Mucosa of descending colon (tissue), 3 donors: ENCODE measurements at regions not wholly inside any gene's neighbourhood (a gene's known extent, or its start where the extent isn't known, plus 50 kb on each side); places are given as distances from the start of the nearest gene placed in this dataset.

Experiments used
- ATAC-seq: fragments of 200-7000 bp; cut with Tn5 transposase; one replicate; pipeline ENCODE4 v1.9.1; 2020; ENCODE audit warnings: mild to moderate bottlenecking, moderate library complexity
- DNase-seq, 3 donors: peaks; one replicate each; pipeline ENCODE4 v3.0.0-alpha.2; 2020
- H3K36me3 ChIP-seq: fragments of 200-600 bp; one replicate; pipeline ENCODE4 v1.8.0; 2021; ENCODE audit warnings: low read depth, mild to moderate bottlenecking
- H3K4me1 ChIP-seq: fragments of 200-600 bp; one replicate; pipeline ENCODE4 v1.8.0; 2021; ENCODE audit warnings: low read depth, mild to moderate bottlenecking
- H3K4me3 ChIP-seq: fragments of 200-600 bp; one replicate; pipeline ENCODE4 v1.8.0; 2021; ENCODE audit warnings: mild to moderate bottlenecking
- H3K9me3 ChIP-seq: fragments of 200-600 bp; one replicate; pipeline ENCODE4 v1.8.0; 2021; ENCODE audit warnings: mild to moderate bottlenecking
- intact Hi-C, 2 donors: fragments of 100-400 bp; cut with DNase I in 1 of 2; cut with micrococcal nuclease in 1 of 2; formaldehyde crosslinking; loops; one replicate each; pipeline versions ENCODE4 v1.11.0 to v1.11.1; 2022; cut with DNase I, micrococcal nuclease
- TF ChIP-seq, protein P1 (sequence below): fragments of 200-600 bp; IDR thresholded peaks from one replicate; pipeline ENCODE4 v1.8.0; 2022; ENCODE audit warnings: antibody characterized with exemption, mild to moderate bottlenecking
- donor health status: DM: no; HTN: no; CAD: no; lungs with moderate emphysema.
- donor health status: DM: no; HTN: no; CAD: no.
- donor health status: DM: no; HTN: yes; CAD: no.

DNA sequence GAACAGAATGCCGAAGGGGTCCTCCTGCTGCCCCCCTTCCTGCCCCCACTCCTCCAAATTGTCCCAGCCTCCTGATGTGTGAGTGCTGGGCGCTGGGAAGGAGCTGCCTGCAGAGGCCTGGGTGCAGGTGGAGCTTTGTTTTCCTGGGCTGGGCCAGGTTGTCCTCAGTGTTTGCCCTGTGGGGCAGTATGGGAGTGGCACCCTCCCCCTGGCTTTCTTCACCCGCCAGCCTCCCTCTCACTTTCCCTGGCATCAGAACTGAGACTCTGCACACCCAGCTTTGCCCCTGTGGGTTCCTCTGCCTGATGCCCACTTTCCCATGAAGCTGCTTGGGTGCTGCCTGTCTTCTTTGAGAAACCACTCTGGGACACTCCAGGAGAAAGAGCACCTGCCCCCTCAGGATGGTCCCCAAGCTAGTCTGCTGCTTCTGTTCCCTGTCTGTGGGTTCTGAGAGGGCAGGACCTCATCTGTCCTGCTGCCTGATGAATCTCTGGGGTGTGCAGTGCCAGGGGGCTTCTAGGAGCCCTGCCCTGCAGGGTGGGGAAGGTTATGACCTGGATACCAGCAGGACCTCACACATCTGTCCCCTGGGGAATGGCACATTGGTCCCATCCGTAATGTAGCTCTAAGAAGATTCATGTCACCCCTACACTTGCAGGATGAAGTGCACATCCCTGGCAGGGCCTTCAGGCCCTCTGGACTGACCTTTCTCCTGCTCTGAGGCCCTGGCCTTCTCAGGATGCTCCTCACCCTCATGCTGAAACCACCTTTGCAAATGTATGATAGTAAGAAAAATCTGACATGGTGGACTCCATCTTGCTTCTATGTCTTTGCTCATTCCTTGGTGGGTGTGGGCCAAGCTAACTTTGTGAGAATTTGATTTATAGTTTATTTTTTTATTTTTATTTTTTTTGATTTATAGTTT, 146.8 kb upstream of the HS6ST1 start:
- DNase-seq: no peak
- Histone ChIP-seq H3K4me1 (no peaks in the 10 kb centered on the region), H3K9me3 (peaks cover 40% of the 10 kb centered on the region), H3K36me3 (no peaks in the 10 kb centered on the region), H3K4me3 (no peak overlapping the region)
- TF ChIP-seq, protein P1, sequence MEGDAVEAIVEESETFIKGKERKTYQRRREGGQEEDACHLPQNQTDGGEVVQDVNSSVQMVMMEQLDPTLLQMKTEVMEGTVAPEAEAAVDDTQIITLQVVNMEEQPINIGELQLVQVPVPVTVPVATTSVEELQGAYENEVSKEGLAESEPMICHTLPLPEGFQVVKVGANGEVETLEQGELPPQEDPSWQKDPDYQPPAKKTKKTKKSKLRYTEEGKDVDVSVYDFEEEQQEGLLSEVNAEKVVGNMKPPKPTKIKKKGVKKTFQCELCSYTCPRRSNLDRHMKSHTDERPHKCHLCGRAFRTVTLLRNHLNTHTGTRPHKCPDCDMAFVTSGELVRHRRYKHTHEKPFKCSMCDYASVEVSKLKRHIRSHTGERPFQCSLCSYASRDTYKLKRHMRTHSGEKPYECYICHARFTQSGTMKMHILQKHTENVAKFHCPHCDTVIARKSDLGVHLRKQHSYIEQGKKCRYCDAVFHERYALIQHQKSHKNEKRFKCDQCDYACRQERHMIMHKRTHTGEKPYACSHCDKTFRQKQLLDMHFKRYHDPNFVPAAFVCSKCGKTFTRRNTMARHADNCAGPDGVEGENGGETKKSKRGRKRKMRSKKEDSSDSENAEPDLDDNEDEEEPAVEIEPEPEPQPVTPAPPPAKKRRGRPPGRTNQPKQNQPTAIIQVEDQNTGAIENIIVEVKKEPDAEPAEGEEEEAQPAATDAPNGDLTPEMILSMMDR: no peak
- no peak for ATAC-seq
- intact Hi-C loops: no loop called here

- intact Hi-C loops: no loop called here
- Histone ChIP-seq H3K4me3 (no peak overlapping the region), H3K9me3 (peaks cover 43% of the 10 kb centered on the region), H3K4me1 (no peaks in the 10 kb centered on the region), H3K36me3 (no peaks in the 10 kb centered on the region)
- no peak for ATAC-seq
- TF ChIP-seq, protein P1: no peak
- DNase-seq: no peak
Observed at GRCh38 chr2:128466376-128466775, 147.7 kb upstream of the HS6ST1 start.

DNA sequence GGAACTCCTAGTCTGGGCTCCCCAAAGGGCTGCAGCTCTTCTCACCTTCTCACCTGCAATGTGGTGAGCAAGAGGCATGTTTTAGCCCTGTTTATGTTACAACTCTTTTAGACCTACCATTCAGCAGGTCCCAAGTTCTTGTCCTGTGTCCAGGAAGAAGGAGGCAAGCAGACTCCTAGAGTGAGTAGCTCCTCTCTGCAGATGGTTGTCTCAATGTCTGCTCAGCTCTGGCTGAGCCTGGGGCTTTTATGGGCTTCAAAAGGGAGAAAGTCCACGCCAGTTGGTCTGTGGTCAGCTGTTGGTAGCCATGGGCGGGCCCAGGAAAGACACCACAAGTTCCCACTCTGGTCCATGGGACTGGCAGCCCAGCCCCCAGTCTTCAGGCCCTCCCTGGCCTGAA, 148.1 kb upstream of the HS6ST1 start:
- Histone ChIP-seq H3K36me3 (no peaks in the 10 kb centered on the region), H3K9me3 (peaks cover 43% of the 10 kb centered on the region), H3K4me1 (no peaks in the 10 kb centered on the region), H3K4me3 (no peak overlapping the region)
- intact Hi-C loops: no loop called here
- DNase-seq (no peak), ATAC-seq (no peak)
- TF ChIP-seq, protein P1: no peak

GRCh38 chr2:128467321-128467969, 148.8 kb upstream of the HS6ST1 start:
- intact Hi-C loops: no loop called here
- TF ChIP-seq, protein P1: no peak
- Histone ChIP-seq H3K4me1 (no peaks in the 10 kb centered on the region), H3K9me3 (peaks cover 43% of the 10 kb centered on the region), H3K4me3 (no peak overlapping the region), H3K36me3 (no peaks in the 10 kb centered on the region)
- ATAC-seq: peak; percentile 34
- no peak for DNase-seq

- H3K36me3 ChIP-seq: no peaks in the 10 kb centered on the region
- H3K9me3 ChIP-seq: peaks cover 43% of the 10 kb centered on the region
- DNase-seq (no peak), ATAC-seq (no peak)
- no peaks in the 10 kb centered on the region for H3K4me1 ChIP-seq
- intact Hi-C loops: no loop called here
- no peak overlapping the region for H3K4me3 ChIP-seq
- TF ChIP-seq, protein P1: no peak
Observed at GRCh38 chr2:128468186-128468920, 149.7 kb upstream of the HS6ST1 start.
